NCI-H1436 (cell line): ENCODE measurements at regions not wholly inside any gene's neighbourhood (a gene's known extent, or its start where the extent isn't known, plus 50 kb on each side); places are given as distances from the start of the nearest gene placed in this dataset.

ENCODE experiments used
- DNase-seq: peaks from one replicate; lab custom pipeline; 2025; lab: John Stamatoyannopoulos, UW

- no peak for DNase-seq
Measured at GRCh38 chr20:21956591-21956990, 251.1 kb downstream of the PAX1 start.

- no peak for DNase-seq
Measured at GRCh38 chr20:21947406-21947805, 241.9 kb downstream of the PAX1 start.

- DNase-seq: no peak
Measured at GRCh38 chr20:21944227-21944626, 238.8 kb downstream of the PAX1 start.

DNA sequence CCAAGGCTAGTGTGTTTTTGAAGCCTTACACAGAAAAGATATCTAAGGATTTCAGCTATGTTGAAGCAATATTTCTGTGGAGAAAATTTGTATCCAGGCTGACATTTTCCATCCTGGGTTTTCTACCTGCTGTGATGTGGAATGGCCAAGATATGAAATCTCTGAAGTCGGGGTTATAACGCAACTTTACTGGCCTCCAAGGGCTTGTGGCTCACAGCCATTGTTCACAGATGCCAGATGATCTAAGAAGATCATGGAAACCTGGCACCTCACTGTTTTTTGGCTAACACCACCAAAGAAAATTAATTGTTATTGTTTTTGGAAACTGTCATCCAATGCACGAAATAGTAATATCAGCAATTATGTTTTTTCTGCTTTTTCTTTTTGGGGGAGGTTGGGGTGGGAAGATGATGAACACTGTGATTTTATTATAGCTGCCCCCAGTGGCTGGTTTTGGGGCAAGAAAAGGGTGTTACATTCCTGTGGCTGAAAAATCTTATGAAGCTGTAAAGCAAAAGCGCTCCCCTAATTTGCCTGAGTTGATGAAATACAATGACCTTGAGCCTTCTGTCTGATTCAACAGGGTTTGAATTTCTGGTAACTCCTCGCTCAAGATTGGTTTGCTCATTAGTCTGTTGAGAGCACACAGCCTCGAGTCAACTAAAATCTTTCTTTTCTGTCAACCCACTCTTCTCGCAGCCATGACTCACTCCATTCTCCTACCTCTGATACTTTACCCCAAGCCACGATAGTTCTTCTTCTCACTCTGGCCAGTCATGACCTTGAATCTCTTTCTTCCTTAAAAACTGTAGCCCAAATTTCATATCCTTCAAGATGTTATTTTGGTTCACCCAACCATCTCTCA is 236.7 kb downstream of the PAX1 start:
- no peak for DNase-seq

- DNase-seq: no peak
Measured at GRCh38 chr20:21936720-21937380, 231.4 kb downstream of the PAX1 start.

GRCh38 chr20:21936261-21936660 is 230.8 kb downstream of the PAX1 start:
- no peak for DNase-seq

GRCh38 chr20:21933526-21933925 is 228.1 kb downstream of the PAX1 start:
- no peak for DNase-seq

DNA sequence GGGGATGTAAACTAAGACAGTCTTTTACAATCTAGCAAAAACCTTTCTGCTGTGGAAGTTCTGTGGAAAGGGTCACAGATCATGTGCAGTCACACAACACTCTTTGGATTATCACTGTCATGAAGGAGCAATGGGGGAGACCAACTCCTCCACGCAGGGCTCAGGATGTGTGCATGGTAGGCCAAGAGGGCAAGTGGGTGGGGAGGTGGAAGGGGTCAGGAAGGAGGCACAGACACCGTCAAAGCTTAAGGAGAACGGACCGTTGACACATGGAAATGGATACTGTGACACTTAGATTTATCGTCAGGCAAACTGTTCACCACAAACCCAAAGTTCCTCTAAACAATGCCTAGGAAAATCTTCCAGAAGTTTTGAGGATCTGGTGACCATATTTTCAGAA is 215.8 kb downstream of the PAX1 start:
- no peak for DNase-seq

DNA sequence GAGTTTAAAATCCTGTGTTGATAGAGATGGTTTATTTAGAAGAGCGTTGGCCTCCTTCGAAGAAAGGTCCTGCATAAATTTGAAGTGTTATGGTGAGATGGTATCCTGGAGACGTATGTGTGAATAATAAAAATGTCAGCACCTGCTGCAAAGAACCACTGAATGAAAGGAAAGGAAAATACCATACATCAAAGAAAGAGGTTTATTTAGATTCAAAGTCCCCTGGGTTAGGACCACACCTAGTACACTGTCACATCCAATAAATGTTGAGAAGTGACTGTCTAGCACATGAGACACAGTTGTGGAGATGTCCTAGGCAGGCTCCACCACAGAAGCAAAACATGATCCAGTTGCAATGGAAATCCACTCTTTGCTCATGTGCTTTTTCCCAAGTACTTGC is 214.7 kb downstream of the PAX1 start:
- DNase-seq: no peak

- no peak for DNase-seq
Measured at GRCh38 chr20:21918398-21918797, 212.9 kb downstream of the PAX1 start.

GRCh38 chr20:21902391-21902790 is 196.9 kb downstream of the PAX1 start:
- no peak for DNase-seq

- DNase-seq: no peak
Measured at GRCh38 chr20:21901470-21902275, 196.2 kb downstream of the PAX1 start.

- DNase-seq: no peak
Measured at GRCh38 chr20:21900431-21900830, 195.0 kb downstream of the PAX1 start.

DNA sequence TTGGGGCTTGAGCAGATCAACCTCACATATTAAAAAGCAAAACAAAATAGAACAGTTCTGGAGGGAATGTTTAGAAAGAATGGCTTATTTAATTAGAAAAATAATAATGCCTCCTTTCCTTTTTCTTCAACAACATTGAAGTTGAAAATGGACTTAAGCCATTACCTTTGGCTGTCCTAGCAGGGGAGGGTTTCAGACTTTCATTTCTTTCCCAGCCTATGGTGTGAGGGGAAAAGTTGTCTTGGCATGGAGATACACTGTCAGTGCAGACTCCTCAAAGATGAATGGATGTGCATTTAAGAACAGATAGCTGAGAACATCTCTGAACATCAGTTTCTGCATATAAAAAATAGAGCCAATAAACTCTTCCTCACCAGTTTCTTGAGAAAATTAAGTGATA is 169.5 kb downstream of the PAX1 start:
- no peak for DNase-seq

DNA sequence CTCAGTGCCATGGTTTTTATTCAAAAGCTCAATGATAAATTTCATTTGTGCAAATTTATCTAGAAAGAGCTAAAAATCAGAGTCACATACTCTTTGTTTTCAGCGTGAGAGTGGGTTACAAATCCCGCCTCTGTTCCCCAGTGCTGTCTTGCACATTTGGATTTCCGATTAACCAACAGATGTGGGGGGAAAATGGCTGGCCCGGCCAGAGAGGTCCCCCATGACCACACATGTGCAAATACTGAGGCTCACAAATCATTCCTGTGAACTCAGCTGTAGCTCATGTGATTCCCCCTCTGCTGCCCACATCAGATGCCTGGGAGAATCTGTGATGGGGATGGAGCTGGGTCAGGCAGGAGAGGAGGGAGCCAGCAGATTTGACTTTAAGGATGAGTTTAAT is 168.7 kb downstream of the PAX1 start:
- DNase-seq: no peak

- DNase-seq: no peak
Measured at GRCh38 chr20:21873291-21873690, 167.8 kb downstream of the PAX1 start.

GRCh38 chr20:21867811-21868210 is 162.3 kb downstream of the PAX1 start:
- DNase-seq: no peak

GRCh38 chr20:21867353-21867752 is 161.9 kb downstream of the PAX1 start:
- DNase-seq: no peak

DNA sequence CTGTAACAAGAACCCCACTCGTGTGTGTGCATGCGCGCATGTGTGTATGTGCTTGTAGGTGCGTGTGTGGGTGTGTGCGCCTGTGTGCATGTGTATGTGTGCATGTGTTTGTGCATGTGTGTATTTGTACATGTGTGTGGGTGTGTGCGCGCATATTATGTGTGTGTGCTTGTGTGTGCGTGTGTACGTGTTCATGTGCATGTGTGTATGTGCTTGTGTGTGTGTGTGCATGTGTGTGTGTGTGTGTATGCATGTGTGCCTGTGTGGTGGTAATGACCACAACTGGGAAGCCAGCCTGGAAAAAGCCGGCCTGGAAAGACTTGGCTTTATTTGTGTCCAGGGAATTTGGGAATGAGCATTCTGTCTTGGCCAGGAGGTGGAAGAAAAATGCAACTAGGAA is 157.5 kb downstream of the PAX1 start:
- no peak for DNase-seq

DNA sequence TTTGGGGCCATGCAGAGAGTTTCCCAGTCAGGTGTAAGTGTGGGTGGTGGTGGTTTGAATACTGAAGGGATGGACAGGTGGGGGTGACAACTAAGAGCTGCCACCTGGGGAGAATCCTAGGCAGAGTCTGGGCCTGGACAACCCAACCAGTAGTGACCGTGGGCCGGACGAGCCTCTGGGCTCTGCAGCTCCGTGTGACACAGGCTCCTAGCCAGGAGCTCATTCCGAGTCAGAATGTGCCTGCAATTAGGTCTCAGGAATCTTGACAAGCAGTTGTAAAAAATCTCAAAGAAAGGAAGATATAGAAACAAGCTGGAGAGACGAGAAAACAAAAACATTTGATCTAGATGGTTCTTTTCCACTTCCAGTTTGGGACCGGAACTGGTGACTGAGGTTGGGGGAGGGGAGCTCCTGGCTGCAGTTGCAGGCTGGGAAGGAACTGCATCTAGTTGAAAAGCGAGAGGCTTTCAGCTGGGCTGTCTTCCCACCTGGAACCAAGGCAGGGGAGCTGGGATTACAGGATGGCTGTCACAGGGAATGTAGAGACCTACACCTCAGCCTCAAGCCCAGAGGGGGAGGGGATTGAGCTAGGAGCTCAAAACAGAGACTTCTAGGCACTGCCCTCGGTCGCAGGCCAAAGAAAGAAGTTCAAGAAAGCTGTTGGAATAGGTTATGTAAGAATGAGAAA is 156.9 kb downstream of the PAX1 start:
- no peak for DNase-seq

DNA sequence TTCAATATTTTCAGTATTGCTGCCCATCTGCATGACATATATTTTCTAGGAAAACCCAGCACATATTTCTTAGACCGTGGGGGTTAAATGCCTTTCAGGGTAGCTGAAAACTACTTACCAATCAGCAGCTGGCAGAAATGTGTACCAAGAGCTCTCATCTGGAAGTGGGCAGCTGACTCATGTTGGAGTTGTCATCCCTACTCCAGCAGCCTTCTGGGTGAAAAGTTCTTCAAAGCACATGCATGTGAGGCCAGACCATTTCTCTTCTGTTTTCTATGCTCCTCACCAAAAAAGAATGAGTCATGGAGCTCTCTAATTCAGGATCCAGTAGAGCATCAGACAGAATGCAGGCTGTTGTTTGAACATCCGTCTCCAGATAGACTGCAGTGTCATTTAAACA is 135.5 kb downstream of the PAX1 start:
- no peak for DNase-seq

GRCh38 chr20:21839982-21840381 is 134.5 kb downstream of the PAX1 start:
- no peak for DNase-seq
